ENCODE measurements at regions not wholly inside any gene's neighbourhood (a gene's known extent, or its start where the extent isn't known, plus 50 kb on each side); places are given as distances from the start of the nearest gene placed in this dataset.

- TF ChIP-seq CTCF (IDR thresholded peaks at IDR 0.05) (no peak), POLR2A (IDR thresholded peaks at IDR 0.05) (no peak)
Measured at GRCh38 chr12:85711735-85712390, 124.3 kb downstream of the RASSF9 start.
